CD14-positive monocyte (primary cell): ENCODE measurements at regions not wholly inside any gene's neighbourhood (a gene's known extent, or its start where the extent isn't known, plus 50 kb on each side); places are given as distances from the start of the nearest gene placed in this dataset.
"Not testable (repeated sequence)": the region's sequence is repeated elsewhere in the genome, so short reads cannot be mapped to it uniquely, and the experiment has no call there.

Source experiments
- DNase-seq, 3 donors: peaks; one replicate each; pipeline ENCODE4 v3.0.0-alpha.2; 2011 to 2022
- H2AFZ ChIP-seq: 2 replicates; pipeline ENCODE4 v1.6.0; 2012; ENCODE audit warnings: mild to moderate bottlenecking, low read depth, low read length, inconsistent platforms; ENCODE audit not compliant: insufficient read depth, poor library complexity, severe bottlenecking
- H3K27ac ChIP-seq, 2 donors: 1 replicate in 1 of 2; 2 replicates in 1 of 2; pipeline ENCODE4 v1.5.1; 2012 to 2013; ENCODE audit warnings: low read length in 2 of 2, control low read depth in 1 of 2, inconsistent platforms in 1 of 2, low read depth in 1 of 2, mild to moderate bottlenecking in 1 of 2
- H3K27me3 ChIP-seq, 2 donors: one replicate each; pipeline versions ENCODE4 v1.6.0 to v1.6.1; 2011 to 2013; ENCODE audit warnings: low read length in 2 of 2; ENCODE audit not compliant: control insufficient read depth in 2 of 2, insufficient read depth in 2 of 2
- H3K36me3 ChIP-seq, 2 donors: replicated peaks in 1 of 2; 1 replicate in 1 of 2; 2 replicates in 1 of 2; pipeline versions ENCODE4 v1.5.1 to v1.6.1; 2012 to 2013; ENCODE audit warnings: low read length in 2 of 2, control low read depth in 1 of 2, inconsistent platforms in 1 of 2, mild to moderate bottlenecking in 1 of 2; ENCODE audit not compliant: insufficient read depth in 2 of 2, control insufficient read depth in 1 of 2
- H3K4me1 ChIP-seq, 2 donors: 1 replicate in 1 of 2; 2 replicates in 1 of 2; pipeline versions ENCODE4 v1.5.1 to v1.6.1; 2012 to 2013; ENCODE audit warnings: low read length in 2 of 2, control low read depth in 1 of 2, inconsistent platforms in 1 of 2, mild to moderate bottlenecking in 1 of 2, moderate library complexity in 1 of 2; ENCODE audit not compliant: insufficient read depth in 2 of 2, control insufficient read depth in 1 of 2
- H3K4me2 ChIP-seq: replicated peaks from 2 replicates; pipeline ENCODE3; 2012; ENCODE audit warnings: low read length, moderate library complexity, mild to moderate bottlenecking; ENCODE audit not compliant: poor library complexity, severe bottlenecking; ENCODE audit errors: extremely low read depth
- H3K4me3 ChIP-seq, 3 experiments: fragments of 200-600 bp in 1 of 3; sonication (generic) in 1 of 3; replicated peaks in 1 of 3; 1 replicate in 2 of 3; 2 replicates in 1 of 3; pipeline ENCODE4 v1.5.1; 2011 to 2013; ENCODE audit warnings: low read length in 3 of 3, mild to moderate bottlenecking in 3 of 3, control low read depth in 2 of 3, low read depth in 2 of 3, inconsistent platforms in 1 of 3, moderate library complexity in 1 of 3
- H3K79me2 ChIP-seq: 2 replicates; pipeline ENCODE4 v1.6.0; 2012; ENCODE audit warnings: mild to moderate bottlenecking, control low read depth, inconsistent platforms, low read length, moderate library complexity; ENCODE audit not compliant: insufficient read depth
- H3K9ac ChIP-seq: 2 replicates; pipeline ENCODE4 v1.6.0; 2017; ENCODE audit warnings: low read length, mild to moderate bottlenecking; ENCODE audit not compliant: insufficient read depth, poor library complexity, severe bottlenecking
- H3K9me3 ChIP-seq, 2 donors: replicated peaks in 1 of 2; 1 replicate in 1 of 2; 2 replicates in 1 of 2; pipeline versions ENCODE4 v1.5.1 to v1.6.1; 2012 to 2013; ENCODE audit warnings: low read length in 2 of 2, control low read depth in 1 of 2; ENCODE audit not compliant: control insufficient read depth in 1 of 2, insufficient read depth in 1 of 2
- H4K20me1 ChIP-seq: 2 replicates; pipeline ENCODE4 v1.6.0; 2012; ENCODE audit warnings: mild to moderate bottlenecking, low read length, control low read depth, moderate library complexity; ENCODE audit not compliant: insufficient read depth
- H3K27ac Mint-ChIP-seq, 7 donors: one replicate each; pipeline ENCODE4 v1.8.0; 2020; ENCODE audit warnings: mild to moderate bottlenecking in 7 of 7, mixed read lengths in 7 of 7, moderate library complexity in 6 of 7, inconsistent platforms in 2 of 7
- H3K27me3 Mint-ChIP-seq, 3 donors: one replicate each; pipeline ENCODE4 v1.8.0; 2021 to 2022; ENCODE audit warnings: low read depth in 3 of 3, mild to moderate bottlenecking in 3 of 3, mixed read lengths in 3 of 3, moderate library complexity in 3 of 3, inconsistent platforms in 1 of 3
- H3K36me3 Mint-ChIP-seq, 2 donors: one replicate each; pipeline ENCODE4 v1.8.0; 2020; ENCODE audit warnings: mixed read lengths in 2 of 2, inconsistent platforms in 1 of 2, mild to moderate bottlenecking in 1 of 2
- H3K4me1 Mint-ChIP-seq: one replicate; pipeline ENCODE4 v1.8.0; 2020; ENCODE audit warnings: mild to moderate bottlenecking, mixed read lengths
- H3K4me3 Mint-ChIP-seq, 2 donors: one replicate each; pipeline ENCODE4 v1.8.0; 2020; ENCODE audit warnings: mild to moderate bottlenecking in 2 of 2, mixed read lengths in 2 of 2, moderate library complexity in 1 of 2
- H3K9me3 Mint-ChIP-seq, 7 donors: one replicate each; pipeline ENCODE4 v1.8.0; 2020 to 2022; ENCODE audit warnings: mixed read lengths in 7 of 7, mild to moderate bottlenecking in 6 of 7, moderate library complexity in 6 of 7, inconsistent platforms in 2 of 7
- WGBS: methylation state at CpG from one replicate; pipeline ENCODE4 v1.1.5; 2013; ENCODE audit warnings: missing lambda C conversion rate; ENCODE audit not compliant: insufficient coverage; 5-methylcytosine and 5-hydroxymethylcytosine counted together
- intact Hi-C, 2 donors: fragments of 100-400 bp; cut with micrococcal nuclease; formaldehyde crosslinking; loops; one replicate each; pipeline versions ENCODE4 v1.15.0 to v1.15.1; 2023
- TF ChIP-seq, protein P1 (sequence below): fragments of 200-600 bp; IDR thresholded peaks from one replicate; pipeline ENCODE4 v1.8.0; 2022; ENCODE audit warnings: antibody characterized with exemption, mild to moderate bottlenecking

DNA sequence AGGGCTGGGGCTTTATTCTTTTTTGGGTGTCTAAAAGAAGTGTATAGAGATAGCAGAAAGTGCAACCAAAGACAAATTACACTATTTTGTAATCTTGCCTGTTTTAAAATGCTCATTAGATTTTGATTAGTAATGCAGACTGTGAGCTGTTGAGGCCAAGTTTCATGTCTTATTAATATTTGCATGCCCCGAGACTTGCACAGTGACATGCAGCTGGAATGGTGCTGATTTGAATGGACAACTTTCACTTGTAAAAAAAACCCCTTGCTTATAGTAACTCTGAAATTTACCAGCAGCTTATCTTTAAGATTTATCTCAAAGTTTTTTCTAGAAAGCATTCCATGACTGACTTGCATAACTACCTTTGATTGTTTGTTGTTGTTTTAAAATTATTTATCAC is 835.1 kb upstream of the IGFBP7 start:
- no peaks in the 10 kb centered on the region for H4K20me1 ChIP-seq
- H3K9ac ChIP-seq = no peak overlapping the region
- no peaks in the 10 kb centered on the region for H3K36me3 ChIP-seq
- Mint-ChIP-seq H3K36me3 (no peaks in the 10 kb centered on the region), H3K27ac (no peak overlapping the region), H3K4me3 (no peak overlapping the region), H3K27me3 (peaks cover 0 to 5% (median 0%) of the 10 kb centered on the region in 3 donors), H3K9me3 (peaks cover 0 to 2% (median 0%) of the 10 kb centered on the region in 7 donors), H3K4me1 (no peaks in the 10 kb centered on the region)
- H3K27me3 ChIP-seq = no peaks in the 10 kb centered on the region
- H3K4me2 ChIP-seq = no peak overlapping the region
- H3K4me1 ChIP-seq = no peaks in the 10 kb centered on the region
- H3K9me3 ChIP-seq = no peaks in the 10 kb centered on the region
- no peak overlapping the region for H3K27ac ChIP-seq
- no peak for DNase-seq
- no peak overlapping the region for H2AFZ ChIP-seq
- WGBS = no CpG with 5 or more reads among the region's 1 CpG
- TF ChIP-seq, protein P1, sequence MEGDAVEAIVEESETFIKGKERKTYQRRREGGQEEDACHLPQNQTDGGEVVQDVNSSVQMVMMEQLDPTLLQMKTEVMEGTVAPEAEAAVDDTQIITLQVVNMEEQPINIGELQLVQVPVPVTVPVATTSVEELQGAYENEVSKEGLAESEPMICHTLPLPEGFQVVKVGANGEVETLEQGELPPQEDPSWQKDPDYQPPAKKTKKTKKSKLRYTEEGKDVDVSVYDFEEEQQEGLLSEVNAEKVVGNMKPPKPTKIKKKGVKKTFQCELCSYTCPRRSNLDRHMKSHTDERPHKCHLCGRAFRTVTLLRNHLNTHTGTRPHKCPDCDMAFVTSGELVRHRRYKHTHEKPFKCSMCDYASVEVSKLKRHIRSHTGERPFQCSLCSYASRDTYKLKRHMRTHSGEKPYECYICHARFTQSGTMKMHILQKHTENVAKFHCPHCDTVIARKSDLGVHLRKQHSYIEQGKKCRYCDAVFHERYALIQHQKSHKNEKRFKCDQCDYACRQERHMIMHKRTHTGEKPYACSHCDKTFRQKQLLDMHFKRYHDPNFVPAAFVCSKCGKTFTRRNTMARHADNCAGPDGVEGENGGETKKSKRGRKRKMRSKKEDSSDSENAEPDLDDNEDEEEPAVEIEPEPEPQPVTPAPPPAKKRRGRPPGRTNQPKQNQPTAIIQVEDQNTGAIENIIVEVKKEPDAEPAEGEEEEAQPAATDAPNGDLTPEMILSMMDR = no peak
- H3K79me2 ChIP-seq = no peaks in the 10 kb centered on the region
- intact Hi-C loops = no loop called here
- H3K4me3 ChIP-seq = no peak overlapping the region

DNA sequence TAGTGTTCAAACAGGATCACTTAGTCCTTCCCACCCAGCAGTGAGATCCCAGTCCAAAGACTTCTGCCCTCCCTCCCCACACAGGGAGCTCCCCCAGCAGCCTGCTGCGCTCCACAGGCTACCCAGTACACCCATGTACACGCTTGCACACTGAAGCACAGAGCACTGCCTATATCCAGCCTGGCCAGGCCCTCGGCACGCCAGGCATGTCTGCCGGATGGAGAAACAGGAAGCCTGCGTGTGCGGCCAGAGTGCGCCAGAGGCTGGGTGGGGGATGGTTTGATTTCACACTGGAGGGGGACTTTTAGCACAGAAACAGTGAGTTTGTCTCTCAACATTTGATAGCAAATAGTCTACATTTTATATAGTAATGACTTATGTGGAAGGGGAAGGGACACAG is 833.5 kb upstream of the IGFBP7 start:
- Mint-ChIP-seq H3K4me1 (no peaks in the 10 kb centered on the region), H3K4me3 (no peak overlapping the region), H3K27me3 (peaks cover 0 to 4% (median 0%) of the 10 kb centered on the region in 3 donors), H3K27ac (no peak overlapping the region), H3K36me3 (no peaks in the 10 kb centered on the region), H3K9me3 (peaks cover 0 to 2% (median 0%) of the 10 kb centered on the region in 7 donors)
- Histone ChIP-seq H3K4me2 (no peak overlapping the region), H3K9me3 (no peaks in the 10 kb centered on the region), H3K27me3 (no peaks in the 10 kb centered on the region), H3K9ac (no peak overlapping the region), H4K20me1 (no peaks in the 10 kb centered on the region), H3K36me3 (no peaks in the 10 kb centered on the region), H3K27ac (no peak overlapping the region), H2AFZ (no peak overlapping the region), H3K4me3 (no peak overlapping the region), H3K4me1 (no peaks in the 10 kb centered on the region), H3K79me2 (no peaks in the 10 kb centered on the region)
- intact Hi-C loops = no loop called here
- peak in 2 of 3 donors; percentile 1 to 4 for DNase-seq
- TF ChIP-seq, protein P1 = no peak
- WGBS = 33% methylated on average over 6 of the region's 8 CpGs

GRCh38 chr4:57937326-57937725 is 827.1 kb upstream of the IGFBP7 start:
- H3K27ac Mint-ChIP-seq, H3K79me2 ChIP-seq, H3K4me3 Mint-ChIP-seq, DNase-seq, H3K27me3 ChIP-seq, H3K9me3 ChIP-seq, H3K36me3 Mint-ChIP-seq, H3K4me2 ChIP-seq, H2AFZ ChIP-seq, H3K4me1 ChIP-seq, H3K9ac ChIP-seq, H3K27ac ChIP-seq, H3K9me3 Mint-ChIP-seq, H3K4me1 Mint-ChIP-seq, H3K4me3 ChIP-seq, H3K36me3 ChIP-seq, intact Hi-C loops, H3K27me3 Mint-ChIP-seq, H4K20me1 ChIP-seq: not testable (repeated sequence)
- 83% methylated on average over 1 of the region's 2 CpGs for WGBS
